ENCODE measurements at regions not wholly inside any gene's neighbourhood (a gene's known extent, or its start where the extent isn't known, plus 50 kb on each side); places are given as distances from the start of the nearest gene placed in this dataset.

GRCh38 chr6:102333736-102334135 lies 940.2 kb downstream of the GRIK2 start:
- no peak for TF ChIP-seq POLR2A (IDR thresholded peaks at IDR 0.05)
- TF ChIP-seq, protein P1, sequence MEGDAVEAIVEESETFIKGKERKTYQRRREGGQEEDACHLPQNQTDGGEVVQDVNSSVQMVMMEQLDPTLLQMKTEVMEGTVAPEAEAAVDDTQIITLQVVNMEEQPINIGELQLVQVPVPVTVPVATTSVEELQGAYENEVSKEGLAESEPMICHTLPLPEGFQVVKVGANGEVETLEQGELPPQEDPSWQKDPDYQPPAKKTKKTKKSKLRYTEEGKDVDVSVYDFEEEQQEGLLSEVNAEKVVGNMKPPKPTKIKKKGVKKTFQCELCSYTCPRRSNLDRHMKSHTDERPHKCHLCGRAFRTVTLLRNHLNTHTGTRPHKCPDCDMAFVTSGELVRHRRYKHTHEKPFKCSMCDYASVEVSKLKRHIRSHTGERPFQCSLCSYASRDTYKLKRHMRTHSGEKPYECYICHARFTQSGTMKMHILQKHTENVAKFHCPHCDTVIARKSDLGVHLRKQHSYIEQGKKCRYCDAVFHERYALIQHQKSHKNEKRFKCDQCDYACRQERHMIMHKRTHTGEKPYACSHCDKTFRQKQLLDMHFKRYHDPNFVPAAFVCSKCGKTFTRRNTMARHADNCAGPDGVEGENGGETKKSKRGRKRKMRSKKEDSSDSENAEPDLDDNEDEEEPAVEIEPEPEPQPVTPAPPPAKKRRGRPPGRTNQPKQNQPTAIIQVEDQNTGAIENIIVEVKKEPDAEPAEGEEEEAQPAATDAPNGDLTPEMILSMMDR (IDR thresholded peaks at IDR 0.05): no peak
- Histone ChIP-seq H3K36me3 (replicated peaks in 1 of 2) (no peaks in the 10 kb centered on the region), H3K4me3 (no peak overlapping the region), H3K27ac (no peak overlapping the region), H3K4me1 (replicated peaks in 1 of 2) (no peaks in the 10 kb centered on the region), H3K9me3 (replicated peaks in 1 of 3) (no peaks in the 10 kb centered on the region), H3K27me3 (no peaks in the 10 kb centered on the region)
- 82 to 87% (median 85%) methylated on average over 7 to 8 of the region's 8 CpGs for WGBS, 4 donors
- DNase-seq: no peak
- intact Hi-C loops (cut with DNase I): no loop called here

GRCh38 chr6:102327697-102328225 lies 934.3 kb downstream of the GRIK2 start:
- no peak for DNase-seq
- WGBS, 4 donors: 65 to 82% (median 79%) methylated on average over 2 to 4 of the region's 4 CpGs
- no peaks in the 10 kb centered on the region for H3K9me3 ChIP-seq (replicated peaks in 1 of 3)
- H3K4me3 ChIP-seq: no peak overlapping the region
- H3K36me3 ChIP-seq (replicated peaks in 1 of 2): no peaks in the 10 kb centered on the region
- H3K27me3 ChIP-seq: no peaks in the 10 kb centered on the region
- intact Hi-C loops (cut with DNase I): no loop called here
- H3K27ac ChIP-seq: no peak overlapping the region
- TF ChIP-seq, protein P1 (IDR thresholded peaks at IDR 0.05): no peak
- no peak for TF ChIP-seq POLR2A (IDR thresholded peaks at IDR 0.05)
- H3K4me1 ChIP-seq (replicated peaks in 1 of 2): no peaks in the 10 kb centered on the region

DNA sequence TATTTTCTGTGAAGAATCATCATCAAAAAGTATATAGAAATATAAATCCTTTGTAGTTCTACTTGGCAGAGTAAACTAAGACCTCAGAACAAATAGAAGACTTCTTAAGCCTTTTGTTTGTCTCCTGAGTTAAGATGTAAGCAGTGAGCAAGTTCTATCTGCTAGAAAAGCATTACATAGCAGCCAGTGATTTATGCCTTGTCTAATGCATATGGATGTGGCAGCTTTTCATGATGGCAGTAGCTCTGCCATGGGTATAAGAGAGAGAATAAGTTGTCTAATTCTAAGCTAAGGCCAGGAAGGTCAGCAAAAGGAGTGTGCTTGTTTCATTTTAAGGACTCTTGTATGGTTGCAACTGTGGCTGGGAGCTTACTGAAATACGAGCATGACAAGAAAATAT lies 920.2 kb downstream of the GRIK2 start:
- intact Hi-C loops (cut with DNase I): no loop called here
- DNase-seq: no peak
- 47 to 70% (median 61%) methylated on average over 1 of the region's 1 CpG for WGBS, 4 donors
- no peak overlapping the region for H3K27ac ChIP-seq
- H3K27me3 ChIP-seq: no peaks in the 10 kb centered on the region
- H3K4me1 ChIP-seq (replicated peaks in 1 of 2): no peaks in the 10 kb centered on the region
- no peak for TF ChIP-seq POLR2A (IDR thresholded peaks at IDR 0.05)
- TF ChIP-seq, protein P1 (IDR thresholded peaks at IDR 0.05): no peak
- H3K36me3 ChIP-seq (replicated peaks in 1 of 2): no peaks in the 10 kb centered on the region
- no peaks in the 10 kb centered on the region for H3K9me3 ChIP-seq (replicated peaks in 1 of 3)
- H3K4me3 ChIP-seq: no peak overlapping the region

GRCh38 chr6:102309700-102310099 lies 916.2 kb downstream of the GRIK2 start:
- H3K4me1 ChIP-seq (replicated peaks in 1 of 2): no peaks in the 10 kb centered on the region
- no peaks in the 10 kb centered on the region for H3K27me3 ChIP-seq
- no peaks in the 10 kb centered on the region for H3K9me3 ChIP-seq (replicated peaks in 1 of 3)
- intact Hi-C loops (cut with DNase I): no loop called here
- H3K27ac ChIP-seq: no peak overlapping the region
- TF ChIP-seq POLR2A (IDR thresholded peaks at IDR 0.05): no peak
- TF ChIP-seq, protein P1 (IDR thresholded peaks at IDR 0.05): no peak
- H3K36me3 ChIP-seq (replicated peaks in 1 of 2): no peaks in the 10 kb centered on the region
- no peak for DNase-seq
- WGBS, 4 donors: 84 to 94% (median 92%) methylated on average over 1 of the region's 1 CpG
- no peak overlapping the region for H3K4me3 ChIP-seq
